IMR-90 (cell line): ENCODE measurements at regions not wholly inside any gene's neighbourhood (a gene's known extent, or its start where the extent isn't known, plus 50 kb on each side); places are given as distances from the start of the nearest gene placed in this dataset.

Source experiments
- CEBPB ChIP-seq: IDR thresholded peaks from 2 replicates; pipeline ENCODE4 v1.6.1; 2012; ENCODE audit warnings: low read depth, low read length, improper control_type of control experiment
- CHD1 ChIP-seq: IDR thresholded peaks from 2 replicates; pipeline ENCODE4 v1.6.1; 2012; ENCODE audit warnings: low read depth, low read length, improper control_type of control experiment
- CTCF ChIP-seq: conservative IDR thresholded peaks from 2 replicates; pipeline ENCODE4 v1.5.1; 2012; ENCODE audit warnings: mild to moderate bottlenecking, low read depth, low read length, improper control_type of control experiment
- FOS ChIP-seq: fragments of 150-350 bp; IDR thresholded peaks from 2 replicates; pipeline ENCODE4 v1.6.1; 2016; ENCODE audit warnings: low read depth, low read length
- MAZ ChIP-seq: IDR thresholded peaks from 2 replicates; pipeline ENCODE4 v1.6.1; 2012; ENCODE audit warnings: low read depth, mild to moderate bottlenecking, low read length, improper control_type of control experiment, moderate library complexity, borderline replicate concordance
- MXI1 ChIP-seq: IDR thresholded peaks from 2 replicates; pipeline ENCODE4 v1.6.1; 2012; ENCODE audit warnings: low read depth, mild to moderate bottlenecking, low read length, moderate library complexity, borderline replicate concordance
- RAD21 ChIP-seq: IDR thresholded peaks from 2 replicates; pipeline ENCODE4 v1.6.1; 2012; ENCODE audit warnings: low read length, improper control_type of control experiment
- SMC3 ChIP-seq: fragments of 150-350 bp; IDR thresholded peaks from 2 replicates; pipeline ENCODE4 v1.6.1; 2016; ENCODE audit warnings: low read depth, mild to moderate bottlenecking, antibody characterized with exemption, low read length, moderate library complexity

GRCh38 chr7:41295455-41295815 is 407.5 kb downstream of the INHBA start:
- TF ChIP-seq SMC3: no peak
- TF ChIP-seq CTCF: no peak
- TF ChIP-seq CHD1: no peak
- no peak for TF ChIP-seq CEBPB
- no peak for TF ChIP-seq MXI1
- TF ChIP-seq RAD21: no peak
- no peak for TF ChIP-seq MAZ
- no peak for TF ChIP-seq FOS
